Lung (tissue), 11 donors: ENCODE measurements at regions not wholly inside any gene's neighbourhood (a gene's known extent, or its start where the extent isn't known, plus 50 kb on each side); places are given as distances from the start of the nearest gene placed in this dataset.
"Not testable (repeated sequence)": the region's sequence is repeated elsewhere in the genome, so short reads cannot be mapped to it uniquely, and the experiment has no call there.

ENCODE experiments used
- ATAC-seq: fragments of 200-7000 bp; cut with Tn5 transposase; one replicate; pipeline ENCODE4 v1.9.1; 2020; ENCODE audit warnings: moderate number of reproducible peaks; ENCODE audit not compliant: insufficient read depth, low FRiP score
- DNase-seq, 3 donors: peaks; one replicate each; pipeline ENCODE4 v3.0.0-alpha.2; 2013 to 2017
- H3K27ac ChIP-seq, 2 donors: one replicate each; pipeline ENCODE4 v1.5.1; 2013; ENCODE audit warnings: mild to moderate bottlenecking in 2 of 2, moderate library complexity in 2 of 2, control low read depth in 1 of 2, inconsistent platforms in 1 of 2, low read depth in 1 of 2, low read length in 1 of 2
- H3K27me3 ChIP-seq, 3 donors: one replicate each; pipeline ENCODE4 v1.5.1; 2013; ENCODE audit warnings: low read length in 2 of 3; ENCODE audit not compliant: control insufficient read depth in 3 of 3, insufficient read depth in 3 of 3
- H3K36me3 ChIP-seq, 4 donors: one replicate each; pipeline ENCODE4 v1.5.1; 2013; ENCODE audit warnings: low read length in 4 of 4, mild to moderate bottlenecking in 1 of 4, moderate library complexity in 1 of 4; ENCODE audit not compliant: control insufficient read depth in 4 of 4, insufficient read depth in 4 of 4
- H3K4me1 ChIP-seq, 5 donors: one replicate each; pipeline ENCODE4 v1.5.1; 2013; ENCODE audit warnings: low read length in 5 of 5, mild to moderate bottlenecking in 2 of 5, moderate library complexity in 1 of 5; ENCODE audit not compliant: control insufficient read depth in 5 of 5, insufficient read depth in 5 of 5
- H3K4me3 ChIP-seq: one replicate; pipeline ENCODE4 v1.5.1; 2013; ENCODE audit warnings: mild to moderate bottlenecking, control low read depth, moderate library complexity
- H3K9ac ChIP-seq, 2 donors: one replicate each; pipeline ENCODE4 v1.5.1; 2013; ENCODE audit warnings: low read length in 2 of 2, control low read depth in 1 of 2; ENCODE audit not compliant: insufficient read depth in 1 of 2
- H3K9me3 ChIP-seq, 4 donors: one replicate each; pipeline ENCODE4 v1.5.1; 2013; ENCODE audit warnings: low read length in 3 of 4, mild to moderate bottlenecking in 1 of 4, moderate library complexity in 1 of 4; ENCODE audit not compliant: control insufficient read depth in 4 of 4, insufficient read depth in 3 of 4
- WGBS, 2 donors: extraction: QIAGEN DNeasy Blood & Tissue Kit; methylation state at CpG; one replicate each; pipeline ENCODE4 v1.1.7; 2013; 5-methylcytosine and 5-hydroxymethylcytosine counted together
- TF ChIP-seq, protein P1 (sequence below): IDR thresholded peaks from 2 replicates; pipeline ENCODE4 v1.5.1; 2012; ENCODE audit warnings: mild to moderate bottlenecking; ENCODE audit errors: control extremely low read depth, extremely low read depth
- donor health status: control.
- donor health status: control.
- donor health status: Bipolar disorder and iron deficiency.
- donor health status: healthy.
- donor health status: DM: yes; HTN: yes; CAD: no.

DNA sequence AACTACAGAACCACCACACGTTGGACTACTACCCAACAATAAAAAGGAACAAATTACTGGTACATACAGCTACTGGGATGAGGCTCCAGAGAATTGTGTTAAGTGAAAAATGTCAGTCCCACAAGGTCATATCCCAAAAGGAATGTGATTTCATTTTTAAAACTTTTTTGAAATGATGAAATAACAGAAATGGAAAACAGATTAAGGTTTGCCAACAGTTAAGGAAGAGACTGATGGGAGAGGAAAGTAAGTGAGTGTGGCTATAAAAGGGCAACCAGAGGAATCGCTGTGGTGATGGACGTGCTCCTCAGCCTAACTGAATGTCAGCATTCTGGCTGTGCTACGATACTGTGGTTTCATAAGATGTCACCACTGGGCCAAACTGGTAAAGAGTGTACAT lies 512.8 kb downstream of the UQCRFS1 start:
- TF ChIP-seq, protein P1, sequence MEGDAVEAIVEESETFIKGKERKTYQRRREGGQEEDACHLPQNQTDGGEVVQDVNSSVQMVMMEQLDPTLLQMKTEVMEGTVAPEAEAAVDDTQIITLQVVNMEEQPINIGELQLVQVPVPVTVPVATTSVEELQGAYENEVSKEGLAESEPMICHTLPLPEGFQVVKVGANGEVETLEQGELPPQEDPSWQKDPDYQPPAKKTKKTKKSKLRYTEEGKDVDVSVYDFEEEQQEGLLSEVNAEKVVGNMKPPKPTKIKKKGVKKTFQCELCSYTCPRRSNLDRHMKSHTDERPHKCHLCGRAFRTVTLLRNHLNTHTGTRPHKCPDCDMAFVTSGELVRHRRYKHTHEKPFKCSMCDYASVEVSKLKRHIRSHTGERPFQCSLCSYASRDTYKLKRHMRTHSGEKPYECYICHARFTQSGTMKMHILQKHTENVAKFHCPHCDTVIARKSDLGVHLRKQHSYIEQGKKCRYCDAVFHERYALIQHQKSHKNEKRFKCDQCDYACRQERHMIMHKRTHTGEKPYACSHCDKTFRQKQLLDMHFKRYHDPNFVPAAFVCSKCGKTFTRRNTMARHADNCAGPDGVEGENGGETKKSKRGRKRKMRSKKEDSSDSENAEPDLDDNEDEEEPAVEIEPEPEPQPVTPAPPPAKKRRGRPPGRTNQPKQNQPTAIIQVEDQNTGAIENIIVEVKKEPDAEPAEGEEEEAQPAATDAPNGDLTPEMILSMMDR: no peak
- Histone ChIP-seq H3K9ac (no peak overlapping the region), H3K4me1 (no peaks in the 10 kb centered on the region), H3K4me3 (no peak overlapping the region), H3K27me3 (no peaks in the 10 kb centered on the region), H3K27ac (no peak overlapping the region), H3K9me3 (no peaks in the 10 kb centered on the region), H3K36me3 (no peaks in the 10 kb centered on the region)
- ATAC-seq (no peak), DNase-seq (no peak)
- 70 to 79% methylated on average over 4 of the region's 4 CpGs for WGBS, 2 donors

DNA sequence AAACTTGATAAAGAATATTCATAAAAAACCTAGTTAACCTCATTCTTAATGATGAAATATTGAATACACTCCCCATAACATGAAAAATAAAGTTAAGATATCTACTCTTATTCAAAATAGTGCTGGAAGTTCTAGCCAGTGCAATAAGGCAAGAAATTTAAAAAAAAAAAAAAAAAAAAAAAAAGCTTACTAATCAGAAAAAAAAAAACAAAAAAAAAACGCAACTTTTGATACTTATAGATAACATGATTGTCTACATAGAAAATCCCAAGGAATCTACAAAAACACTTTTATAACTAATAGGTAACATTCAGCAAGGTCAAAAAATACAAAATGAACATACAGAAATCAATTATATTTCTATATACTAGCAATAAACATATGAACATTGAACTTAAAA lies 515.6 kb downstream of the UQCRFS1 start:
- H3K9me3 ChIP-seq: peaks cover 0 to 4% (median 0%) of the 10 kb centered on the region in 4 donors
- H3K9ac ChIP-seq: no peak overlapping the region
- no peaks in the 10 kb centered on the region for H3K4me1 ChIP-seq
- DNase-seq: no peak
- 76 to 90% methylated on average over 1 of the region's 1 CpG for WGBS, 2 donors
- H3K27me3 ChIP-seq: no peaks in the 10 kb centered on the region
- H3K36me3 ChIP-seq: no peaks in the 10 kb centered on the region
- H3K27ac ChIP-seq: no peak overlapping the region
- H3K4me3 ChIP-seq: no peak overlapping the region
- no peak for ATAC-seq
- TF ChIP-seq, protein P1: no peak

DNA sequence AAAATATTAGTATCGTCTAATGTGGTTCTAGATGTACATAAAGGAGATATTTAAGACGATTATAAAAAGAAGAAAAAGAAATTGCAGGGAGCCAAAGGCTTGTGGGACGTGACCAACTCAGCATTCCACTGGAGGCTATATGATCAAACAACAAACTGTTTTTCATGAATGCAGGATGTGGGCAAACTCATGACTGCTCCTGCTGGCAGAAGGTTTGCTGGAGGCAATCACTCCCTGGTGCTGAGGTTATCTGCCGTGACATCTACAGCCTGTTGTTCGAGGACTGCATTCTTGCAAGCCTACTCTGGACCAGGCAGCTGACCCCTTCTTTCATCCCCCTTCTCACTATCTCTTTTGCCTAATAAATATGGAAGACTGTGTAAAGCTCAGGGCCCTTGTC lies 518.1 kb downstream of the UQCRFS1 start:
- Histone ChIP-seq H3K9ac (no peak overlapping the region), H3K9me3 (peaks cover 0 to 7% (median 0%) of the 10 kb centered on the region in 4 donors), H3K36me3 (no peaks in the 10 kb centered on the region), H3K27ac (no peak overlapping the region), H3K4me1 (no peaks in the 10 kb centered on the region), H3K4me3 (no peak overlapping the region), H3K27me3 (no peaks in the 10 kb centered on the region)
- ATAC-seq (no peak), DNase-seq (no peak)
- TF ChIP-seq, protein P1: no peak
- 72 to 83% methylated on average over 5 of the region's 5 CpGs for WGBS, 2 donors

DNA sequence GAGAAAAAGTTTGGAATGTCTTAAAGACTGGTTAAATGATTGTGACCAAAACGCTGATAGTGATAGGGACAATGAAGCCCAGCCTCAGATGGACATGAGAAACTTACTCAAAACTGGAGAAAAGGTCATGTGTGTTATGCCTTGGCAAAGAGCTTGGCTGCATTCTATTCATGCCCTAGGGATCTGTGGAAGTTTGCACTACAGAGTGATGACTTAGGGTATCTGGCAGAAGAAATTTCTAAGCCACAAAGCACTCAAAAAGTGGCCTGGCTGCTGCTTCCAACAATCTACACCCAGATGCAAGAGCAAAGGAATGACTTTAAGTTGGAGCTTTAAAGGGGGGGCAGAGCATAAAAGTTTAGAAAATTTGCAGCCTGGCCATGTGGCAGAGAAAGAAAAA lies 521.3 kb downstream of the UQCRFS1 start:
- Histone ChIP-seq H3K9me3 (peaks cover 0 to 7% (median 0%) of the 10 kb centered on the region in 4 donors), H3K4me1 (no peaks in the 10 kb centered on the region), H3K9ac (no peak overlapping the region), H3K27ac (no peak overlapping the region), H3K4me3 (no peak overlapping the region), H3K36me3 (no peaks in the 10 kb centered on the region), H3K27me3 (no peaks in the 10 kb centered on the region)
- no peak for DNase-seq
- no peak for ATAC-seq
- TF ChIP-seq, protein P1: no peak
- WGBS, 2 donors: 84 to 85% methylated on average over 1 of the region's 1 CpG

DNA sequence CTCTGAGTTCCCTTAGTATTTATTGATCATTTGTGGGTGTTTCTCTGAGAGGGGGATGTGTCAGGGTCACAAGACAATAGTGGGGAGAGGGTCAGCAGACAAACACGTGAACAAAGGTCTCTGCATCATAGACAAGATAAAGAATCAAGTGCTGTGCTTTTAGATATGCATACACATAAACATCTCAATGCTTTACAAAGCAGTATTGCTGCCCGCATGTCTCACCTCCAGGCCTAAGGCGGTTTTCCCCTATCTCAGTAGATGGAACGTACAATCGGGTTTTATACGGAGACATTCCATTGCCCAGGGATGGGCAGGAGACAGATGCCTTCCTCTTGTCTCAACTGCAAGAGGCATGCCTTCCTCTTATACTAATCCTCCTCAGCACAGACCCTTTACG lies 523.5 kb downstream of the UQCRFS1 start:
- H3K27ac ChIP-seq, H3K9me3 ChIP-seq, H3K4me3 ChIP-seq, H3K9ac ChIP-seq, H3K4me1 ChIP-seq, ATAC-seq, DNase-seq, H3K27me3 ChIP-seq, H3K36me3 ChIP-seq: not testable (repeated sequence)
- WGBS, 2 donors: 79 to 92% methylated on average over 6 of the region's 7 CpGs
